ENCODE measurements at regions not wholly inside any gene's neighbourhood (a gene's known extent, or its start where the extent isn't known, plus 50 kb on each side); places are given as distances from the start of the nearest gene placed in this dataset.

- intact Hi-C loops (cut with DNase I) = no loop called here
- ATAC-seq (no peak), DNase-seq (no peak)
- H3K36me3 ChIP-seq = no peaks in the 10 kb centered on the region
- no peak overlapping the region for H3K4me3 ChIP-seq
- 33% methylated on average over 1 of the region's 1 CpG for WGBS (ENCODE audit: insufficient coverage, low coverage, low lambda C conversion rate, missing lambda C conversion rate)
- H3K9me3 ChIP-seq = no peaks in the 10 kb centered on the region
- H3K27ac ChIP-seq = no peak overlapping the region
- TF ChIP-seq POLR2A (IDR thresholded peaks at IDR 0.05) = no peak
- no peak for TF ChIP-seq CTCF (IDR thresholded peaks at IDR 0.05)
- no peaks in the 10 kb centered on the region for H3K4me1 ChIP-seq
- no peaks in the 10 kb centered on the region for H3K27me3 ChIP-seq
These were observed 593.1 kb downstream of the MAT2B start for GRCh38 chr5:164098531-164098930.

GRCh38 chr5:164098979-164099378, 593.6 kb downstream of the MAT2B start:
- Histone ChIP-seq H3K27ac (no peak overlapping the region), H3K27me3 (no peaks in the 10 kb centered on the region), H3K4me3 (no peak overlapping the region), H3K4me1 (no peaks in the 10 kb centered on the region), H3K9me3 (no peaks in the 10 kb centered on the region), H3K36me3 (no peaks in the 10 kb centered on the region)
- ATAC-seq (no peak), DNase-seq (no peak)
- WGBS (ENCODE audit: insufficient coverage, low coverage, low lambda C conversion rate, missing lambda C conversion rate) = 58% methylated on average over 6 of the region's 6 CpGs
- TF ChIP-seq POLR2A (IDR thresholded peaks at IDR 0.05) (no peak), CTCF (IDR thresholded peaks at IDR 0.05) (no peak)
- intact Hi-C loops (cut with DNase I) = no loop called here

- Histone ChIP-seq H3K27me3 (no peaks in the 10 kb centered on the region), H3K36me3 (no peaks in the 10 kb centered on the region), H3K4me3 (no peak overlapping the region), H3K9me3 (no peaks in the 10 kb centered on the region), H3K27ac (no peak overlapping the region), H3K4me1 (no peaks in the 10 kb centered on the region)
- 28% methylated on average over 2 of the region's 2 CpGs for WGBS (ENCODE audit: insufficient coverage, low coverage, low lambda C conversion rate, missing lambda C conversion rate)
- ATAC-seq (no peak), DNase-seq (no peak)
- intact Hi-C loops (cut with DNase I) = no loop called here
- TF ChIP-seq POLR2A (IDR thresholded peaks at IDR 0.05) (no peak), CTCF (IDR thresholded peaks at IDR 0.05) (no peak)
These were observed 610.0 kb downstream of the MAT2B start for GRCh38 chr5:164115420-164115819.

GRCh38 chr5:164119806-164120447, 614.5 kb downstream of the MAT2B start:
- intact Hi-C loops (cut with DNase I) = no loop called here
- TF ChIP-seq POLR2A (IDR thresholded peaks at IDR 0.05) = no peak
- H3K27me3 ChIP-seq = no peaks in the 10 kb centered on the region
- no peak for DNase-seq
- no peak for ATAC-seq
- H3K27ac ChIP-seq = no peak overlapping the region
- no peaks in the 10 kb centered on the region for H3K36me3 ChIP-seq
- H3K4me1 ChIP-seq = no peaks in the 10 kb centered on the region
- 52% methylated on average over 7 of the region's 7 CpGs for WGBS (ENCODE audit: insufficient coverage, low coverage, low lambda C conversion rate, missing lambda C conversion rate)
- H3K4me3 ChIP-seq = no peak overlapping the region
- no peaks in the 10 kb centered on the region for H3K9me3 ChIP-seq

GRCh38 chr5:164127527-164127926, 622.1 kb downstream of the MAT2B start:
- no peak for TF ChIP-seq CTCF (IDR thresholded peaks at IDR 0.05)
- no peak for TF ChIP-seq POLR2A (IDR thresholded peaks at IDR 0.05)
- Histone ChIP-seq H3K27me3 (no peaks in the 10 kb centered on the region), H3K4me3 (no peak overlapping the region), H3K9me3 (no peaks in the 10 kb centered on the region), H3K4me1 (no peaks in the 10 kb centered on the region), H3K36me3 (no peaks in the 10 kb centered on the region), H3K27ac (no peak overlapping the region)
- WGBS (ENCODE audit: insufficient coverage, low coverage, low lambda C conversion rate, missing lambda C conversion rate) = 48% methylated on average over 2 of the region's 2 CpGs
- DNase-seq = no peak
- intact Hi-C loops (cut with DNase I) = no loop called here
- ATAC-seq = no peak
